ENCODE measurements at regions not wholly inside any gene's neighbourhood (a gene's known extent, or its start where the extent isn't known, plus 50 kb on each side); places are given as distances from the start of the nearest gene placed in this dataset.
A peak's percentile ranks its signal among the peaks of the same experiment; 100 is the strongest.
"Not testable (repeated sequence)": the region's sequence is repeated elsewhere in the genome, so short reads cannot be mapped to it uniquely, and the experiment has no call there.

DNA sequence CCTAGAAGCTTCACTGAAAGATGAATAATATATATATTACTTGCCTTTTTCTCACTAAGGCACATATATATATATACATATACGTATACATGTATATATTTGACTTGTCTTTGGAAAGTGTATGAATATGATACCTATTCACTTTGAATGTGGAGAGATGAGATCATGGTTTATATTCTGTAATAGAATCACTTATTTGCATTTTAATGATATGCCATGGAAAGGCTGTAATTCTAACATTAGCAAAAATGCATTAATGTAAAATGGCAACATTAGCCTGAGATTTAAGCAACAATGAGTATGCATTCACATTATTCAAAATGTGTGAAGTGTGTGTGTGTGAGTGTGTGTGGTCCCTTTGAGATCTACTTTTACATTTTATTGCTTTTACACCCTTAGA is 54.5 kb upstream of the PRKD1 start:
- DNase-seq = no peak

DNA sequence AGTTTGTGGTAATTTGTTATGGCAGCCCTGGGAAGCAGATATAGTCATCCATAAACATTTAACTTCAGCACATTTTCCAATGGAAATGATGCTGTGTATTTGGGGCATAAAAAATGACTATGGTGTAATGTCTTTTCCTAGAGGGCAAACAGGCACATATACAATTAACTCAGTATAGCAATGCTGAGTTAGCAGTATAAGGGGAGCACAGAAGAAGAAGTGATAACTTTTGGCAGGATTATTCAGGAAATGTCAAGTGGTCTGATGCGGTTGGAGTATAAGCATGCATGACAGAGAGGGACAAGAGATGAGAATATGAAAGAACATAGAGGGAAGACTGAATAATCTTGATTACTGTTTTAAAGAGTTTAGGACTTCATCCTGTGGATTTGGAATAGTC is 55.3 kb upstream of the PRKD1 start:
- DNase-seq = no peak

DNA sequence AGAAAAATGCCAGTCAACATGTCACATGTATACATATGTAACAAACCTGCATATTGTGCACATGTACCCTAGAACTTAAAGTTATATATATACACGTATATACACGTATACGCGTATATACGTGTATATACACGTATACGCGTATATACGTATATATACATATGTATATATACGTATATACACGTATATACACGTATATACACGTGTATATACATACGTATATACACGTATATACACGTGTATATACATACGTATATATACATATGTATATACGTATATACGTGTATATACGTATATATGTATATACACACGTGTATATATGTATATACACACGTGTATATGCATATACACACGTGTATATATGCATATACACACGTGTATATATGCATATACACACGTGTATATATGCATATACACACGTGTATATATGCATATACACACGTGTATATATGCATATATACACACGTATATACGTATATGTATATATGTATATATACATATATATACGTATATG is 62.8 kb upstream of the PRKD1 start:
- DNase-seq = not testable (repeated sequence)

DNA sequence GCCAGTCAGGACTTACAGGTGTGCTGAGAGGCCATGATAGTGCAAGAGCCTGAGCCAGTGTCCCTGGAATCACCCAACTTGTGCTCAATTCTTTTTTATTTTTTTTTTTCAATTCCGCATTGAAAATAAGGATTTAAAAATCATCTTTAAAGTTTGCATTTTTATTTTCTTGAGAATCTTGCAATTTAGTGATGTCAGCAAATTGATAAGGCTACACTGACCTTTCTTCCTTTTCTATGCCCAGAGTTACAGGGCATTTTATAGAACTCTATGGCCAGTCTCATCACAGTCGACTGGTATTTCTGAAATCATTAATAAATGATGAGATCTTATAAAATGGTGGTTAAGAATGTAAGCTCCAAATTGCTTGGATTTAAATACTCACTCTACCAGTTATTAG is 63.3 kb upstream of the PRKD1 start:
- no peak for DNase-seq

DNA sequence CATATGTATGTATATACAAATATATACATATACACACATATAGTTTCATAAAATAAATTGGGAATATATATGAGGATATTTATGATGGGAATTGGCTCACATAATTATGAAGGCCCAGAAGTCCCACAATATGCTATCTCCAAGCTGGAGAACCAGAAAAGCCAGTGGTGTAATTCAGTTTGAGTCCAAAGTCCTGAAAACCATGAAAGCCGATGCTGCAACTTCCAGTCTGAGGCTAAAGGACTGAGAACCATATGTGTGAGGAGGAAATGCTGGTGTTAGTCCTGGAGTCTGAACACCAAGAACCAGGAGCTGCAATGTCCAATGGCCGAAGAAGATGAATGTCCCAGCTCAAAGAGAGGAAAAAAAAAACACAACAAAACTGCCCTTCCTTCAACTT is 65.5 kb upstream of the PRKD1 start:
- no peak for DNase-seq

DNA sequence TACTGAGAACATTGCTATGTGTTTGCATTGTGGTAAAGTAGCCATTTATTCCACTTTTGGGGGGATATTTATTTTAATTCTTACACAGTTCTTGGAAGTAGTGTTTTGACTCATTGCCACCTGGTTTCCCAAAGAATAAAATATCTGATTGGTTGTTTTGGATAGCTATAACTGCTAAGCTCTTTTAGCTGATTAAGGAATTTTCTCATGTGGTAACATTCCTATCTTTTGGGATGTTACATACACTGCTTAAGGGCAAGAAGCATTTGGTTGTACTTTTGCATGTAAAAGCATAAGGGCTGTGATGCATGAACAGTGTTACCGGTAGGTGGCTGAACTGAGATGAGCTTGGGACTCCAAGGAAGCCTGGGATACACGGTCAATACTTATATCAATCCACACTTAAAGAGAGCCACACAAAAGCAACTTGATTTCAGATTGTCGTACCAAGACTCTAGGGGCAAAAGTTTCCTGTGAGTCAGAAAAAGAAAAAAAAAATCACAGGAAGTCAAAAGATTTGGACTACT is 71.4 kb upstream of the PRKD1 start:
- DNase-seq = no peak

DNA sequence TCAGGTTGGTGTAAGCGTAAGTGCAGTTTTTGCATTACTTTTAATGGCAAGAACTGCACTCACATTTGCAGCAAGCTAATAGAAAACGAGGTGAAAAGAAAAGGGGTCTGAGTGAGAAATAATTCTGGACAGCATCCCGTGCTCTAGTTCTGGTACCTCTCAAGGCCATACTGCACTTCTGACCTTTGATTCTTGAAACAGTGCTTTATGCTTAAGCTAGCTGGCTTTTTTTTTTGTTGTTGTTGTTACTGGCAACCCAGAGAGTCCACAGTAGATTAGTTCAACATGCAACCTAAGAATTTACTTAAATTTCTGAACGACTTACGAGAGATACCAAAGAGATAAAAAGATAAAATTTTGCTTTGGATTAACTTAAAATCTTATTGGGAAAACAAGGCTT is 75.2 kb upstream of the PRKD1 start:
- DNase-seq = no peak

DNA sequence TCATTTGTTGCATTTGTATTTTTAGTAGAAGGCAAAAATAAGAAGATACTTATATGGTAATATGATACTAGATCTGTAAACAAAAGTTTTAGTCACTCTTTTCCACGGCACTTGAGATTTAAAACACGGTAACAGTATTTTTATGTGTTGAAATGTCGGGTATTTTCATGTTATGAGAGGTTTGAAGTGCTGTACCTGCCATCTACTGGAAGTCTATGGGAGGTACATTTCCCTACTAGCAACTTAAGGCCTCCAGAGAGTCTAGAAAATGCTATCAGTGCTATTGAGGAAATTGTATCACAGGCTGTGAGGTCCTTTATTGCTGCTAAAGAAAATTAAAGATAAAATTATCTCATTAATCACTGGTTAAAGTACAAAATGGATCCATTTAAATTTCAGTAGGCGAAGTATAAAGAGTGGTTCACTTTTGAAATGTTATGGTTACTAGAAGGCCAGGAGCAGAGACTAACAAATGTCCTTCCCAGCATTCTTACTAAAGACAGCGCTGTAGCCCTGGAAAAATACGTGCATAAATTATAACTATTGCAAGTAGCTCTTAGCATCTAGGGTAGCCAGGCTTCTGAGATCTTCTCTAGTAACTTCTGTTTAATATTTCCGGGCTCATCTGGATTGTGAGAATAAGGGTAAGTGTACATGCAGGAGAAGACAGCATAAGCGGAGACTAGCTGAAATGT is 77.6 kb upstream of the PRKD1 start:
- peak; percentile 77 for DNase-seq

DNA sequence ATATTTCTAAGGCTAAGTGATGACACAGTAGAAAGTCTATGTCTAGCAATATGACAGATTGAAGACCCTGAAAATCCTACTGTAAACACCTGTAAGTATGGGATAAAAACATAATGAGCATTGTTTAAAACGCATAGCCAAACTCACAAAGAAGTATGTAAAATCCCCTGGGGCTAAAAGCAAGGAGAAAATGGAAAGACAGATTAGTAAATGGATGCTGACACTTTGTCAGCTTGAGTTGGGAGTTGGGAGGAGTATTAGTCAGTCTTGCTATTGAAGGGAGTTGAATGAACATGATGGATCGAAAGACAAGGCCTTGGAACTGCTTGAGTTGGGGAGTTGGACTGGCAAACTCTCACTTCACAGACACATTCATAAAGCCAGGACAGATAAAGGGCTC is 79.0 kb upstream of the PRKD1 start:
- DNase-seq = no peak

DNA sequence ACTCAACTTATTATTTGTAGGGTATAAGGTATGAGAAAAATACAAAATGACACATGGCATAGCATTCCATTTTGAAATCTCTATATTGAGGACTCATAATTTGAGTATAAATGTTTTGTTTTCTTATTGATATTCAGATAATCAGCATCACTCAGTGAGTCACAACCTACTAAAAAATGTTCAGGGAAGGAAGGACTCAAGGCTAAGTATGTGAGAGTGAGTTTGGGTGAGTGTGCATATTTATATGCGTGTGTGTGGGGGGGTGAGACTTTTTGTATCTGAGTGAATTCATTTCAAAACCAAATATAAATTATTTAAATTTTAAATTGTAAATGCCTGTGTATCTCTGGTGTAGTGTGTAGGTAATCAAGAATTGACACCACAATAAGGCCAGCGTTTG is 87.8 kb upstream of the PRKD1 start:
- no peak for DNase-seq

DNA sequence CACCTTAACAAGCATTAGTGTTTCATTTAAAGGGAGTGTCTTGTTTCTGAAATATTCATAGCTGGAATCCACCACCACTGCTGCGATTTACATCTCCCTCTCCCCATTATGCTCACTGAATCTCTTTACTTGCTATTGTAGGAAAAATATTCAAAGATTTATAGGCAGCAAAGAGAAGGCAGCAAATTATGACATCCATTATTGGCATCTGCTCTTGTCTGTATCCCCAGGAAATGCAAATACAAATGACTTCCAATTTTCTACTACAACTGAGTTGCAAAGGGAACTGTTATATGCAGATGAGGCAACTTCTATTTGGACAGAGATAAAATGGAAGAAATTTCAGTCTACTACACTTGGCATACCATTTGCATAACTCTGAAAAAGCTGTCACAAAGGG is 88.4 kb upstream of the PRKD1 start:
- DNase-seq = no peak

DNA sequence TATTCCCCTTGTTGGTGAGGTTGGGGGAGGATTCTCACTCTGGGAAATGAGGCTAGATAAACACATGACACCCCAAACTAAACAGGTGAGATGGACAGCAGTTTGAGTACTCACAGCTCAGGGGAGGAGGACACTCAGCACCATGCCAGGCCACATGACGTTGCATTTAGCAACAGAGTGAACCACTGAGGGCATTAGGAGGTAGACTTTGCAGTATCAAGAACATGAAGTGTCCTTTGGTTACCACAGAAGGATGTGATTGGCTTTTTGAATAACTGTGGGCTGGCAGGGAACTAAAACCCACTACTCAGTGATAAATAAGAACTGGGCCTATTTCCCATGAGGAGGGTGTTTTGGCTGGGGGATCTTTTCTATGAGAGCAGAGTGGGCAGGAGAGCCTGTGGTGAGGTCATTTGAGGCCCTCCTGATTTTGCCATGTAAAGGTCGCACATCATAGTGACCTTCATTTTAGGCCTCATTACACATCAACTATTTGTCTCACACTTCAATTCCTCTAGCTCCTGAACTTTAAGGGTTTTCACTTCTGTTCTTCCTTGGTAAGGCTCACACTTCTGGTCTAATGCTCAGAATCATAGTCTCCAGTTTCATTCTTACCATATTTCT is 89.8 kb upstream of the PRKD1 start:
- no peak for DNase-seq

DNA sequence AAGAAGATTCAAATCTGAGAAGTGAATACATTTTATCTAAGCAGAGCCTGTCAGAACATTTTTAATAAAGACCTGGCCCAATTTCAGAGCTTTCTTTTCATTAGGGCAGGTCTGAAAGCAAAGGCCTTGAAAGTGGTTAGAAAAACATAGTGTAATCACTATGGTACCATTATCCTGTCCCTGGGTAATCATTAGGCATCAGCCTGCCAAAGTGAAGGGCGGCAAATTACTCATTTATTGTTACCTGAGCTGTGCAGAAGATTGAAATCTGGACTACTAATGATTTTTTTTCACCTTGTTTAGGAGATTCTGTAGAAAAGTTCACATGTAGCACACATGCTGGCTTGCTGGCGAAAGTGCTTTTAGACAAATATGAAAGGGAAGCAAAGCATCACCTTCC is 92.6 kb upstream of the PRKD1 start:
- peak; percentile 54 for DNase-seq

DNA sequence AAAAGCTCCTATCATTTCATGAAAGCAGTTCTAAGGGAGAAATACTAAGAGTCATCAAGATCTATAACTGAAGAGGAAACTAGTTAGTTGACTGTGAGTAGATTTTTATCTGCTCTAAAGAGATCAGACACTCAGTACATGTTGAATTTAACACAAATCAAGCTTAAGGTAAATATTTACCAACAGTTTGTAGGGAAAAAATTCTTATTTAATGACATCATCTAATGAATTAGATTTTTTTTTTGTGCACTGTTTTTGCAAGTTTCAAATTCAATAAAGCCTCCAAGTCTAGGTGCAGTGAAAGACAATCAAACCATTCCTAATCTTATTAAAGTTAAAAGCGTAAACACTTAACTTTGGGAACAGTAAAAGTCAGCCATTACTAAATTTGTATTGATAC is 93.0 kb upstream of the PRKD1 start:
- DNase-seq = no peak

DNA sequence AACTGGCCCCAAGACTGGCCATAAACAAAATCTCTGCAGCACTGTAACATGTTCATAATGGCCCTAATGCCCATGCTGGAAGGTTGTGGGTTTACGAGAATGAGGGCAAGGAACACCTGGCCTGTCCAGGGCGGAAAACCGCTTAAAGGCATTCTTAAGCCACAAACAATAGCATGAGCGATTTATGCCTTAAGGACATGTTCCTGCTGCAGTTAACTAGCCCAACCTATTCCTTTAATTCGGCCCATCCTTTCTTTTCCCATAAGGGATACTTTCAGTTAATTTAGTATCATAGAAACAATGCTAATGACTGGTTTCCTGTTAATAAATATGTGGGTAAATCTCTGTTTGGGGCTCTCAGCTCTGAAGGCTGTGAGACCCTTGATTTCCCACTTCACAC is 95.7 kb upstream of the PRKD1 start:
- not testable (repeated sequence) for DNase-seq

DNA sequence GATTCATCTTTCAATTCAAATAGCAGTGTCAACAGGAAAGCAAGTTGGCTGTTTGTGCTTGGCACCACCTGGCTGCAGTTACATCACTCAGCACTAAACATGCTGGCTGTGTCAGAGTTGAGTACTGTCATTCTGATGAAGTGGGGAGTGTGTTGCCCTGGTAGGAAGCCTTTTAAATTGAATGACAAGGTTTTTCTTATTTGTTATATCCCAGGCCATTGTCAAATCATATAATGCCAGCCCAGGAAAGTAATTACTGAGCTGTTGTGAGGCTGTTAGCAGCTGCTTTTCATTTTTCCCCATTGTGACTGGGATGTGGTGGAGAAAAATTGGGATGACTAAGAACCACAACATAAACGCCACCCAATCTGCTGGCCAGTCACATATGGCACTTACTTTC is 106.5 kb upstream of the PRKD1 start:
- DNase-seq = peak; percentile 71

DNA sequence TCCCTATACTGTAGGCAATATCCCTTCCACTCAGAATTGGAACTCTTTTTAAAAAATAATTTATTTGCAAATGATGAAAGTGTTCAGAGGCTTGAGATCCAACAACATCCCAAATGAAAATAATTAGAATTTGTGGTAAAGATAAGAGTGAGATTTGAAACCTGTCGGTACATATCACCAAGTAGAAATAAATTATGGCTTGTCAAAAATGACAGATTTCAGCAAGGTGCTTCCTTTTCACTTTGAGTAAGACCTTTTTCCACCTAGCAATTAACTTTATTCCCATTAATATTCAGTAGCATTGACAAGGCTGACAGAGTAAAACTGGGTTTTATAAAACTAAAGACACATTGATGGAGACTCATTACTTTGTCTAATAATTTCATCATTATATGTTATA is 107.7 kb upstream of the PRKD1 start:
- DNase-seq = no peak

DNA sequence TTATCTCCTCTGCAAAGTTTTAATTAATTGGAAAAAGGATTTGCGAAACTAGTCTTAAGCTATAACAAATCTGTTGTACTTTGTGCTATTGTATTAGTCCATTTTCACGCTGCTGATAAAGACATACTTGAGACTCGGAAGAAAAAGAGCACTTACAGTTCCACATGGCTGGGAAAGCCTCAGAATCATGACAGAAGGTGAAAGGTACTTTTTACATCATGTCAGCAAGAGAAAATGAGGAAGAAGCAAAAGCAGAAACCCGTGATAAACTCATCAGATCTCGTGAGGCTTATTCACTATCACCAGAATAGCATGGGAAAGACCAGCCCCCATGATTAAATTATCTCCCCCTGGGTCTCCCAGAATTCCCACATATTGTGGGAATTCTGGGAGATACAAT is 118.1 kb upstream of the PRKD1 start:
- DNase-seq = no peak

DNA sequence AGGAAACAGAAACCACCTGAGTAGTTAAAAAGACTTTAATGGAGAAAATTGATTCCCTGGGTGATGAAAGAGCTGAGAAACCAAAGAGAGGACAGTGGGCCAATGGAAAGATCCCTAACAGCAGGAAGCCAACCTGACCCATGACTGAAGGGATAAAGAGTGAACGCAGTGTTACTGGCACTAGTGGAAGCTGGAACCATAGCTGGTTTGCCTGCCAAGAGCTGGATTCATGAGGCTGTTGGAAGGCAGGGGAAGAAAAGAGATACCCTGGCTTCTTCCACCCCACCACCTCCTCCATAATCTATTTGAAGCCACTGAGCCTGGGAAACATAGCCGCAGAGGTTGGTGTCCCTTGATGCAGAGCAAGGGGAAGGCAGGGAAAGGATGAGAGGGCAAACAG is 125.5 kb upstream of the PRKD1 start:
- no peak for DNase-seq

DNA sequence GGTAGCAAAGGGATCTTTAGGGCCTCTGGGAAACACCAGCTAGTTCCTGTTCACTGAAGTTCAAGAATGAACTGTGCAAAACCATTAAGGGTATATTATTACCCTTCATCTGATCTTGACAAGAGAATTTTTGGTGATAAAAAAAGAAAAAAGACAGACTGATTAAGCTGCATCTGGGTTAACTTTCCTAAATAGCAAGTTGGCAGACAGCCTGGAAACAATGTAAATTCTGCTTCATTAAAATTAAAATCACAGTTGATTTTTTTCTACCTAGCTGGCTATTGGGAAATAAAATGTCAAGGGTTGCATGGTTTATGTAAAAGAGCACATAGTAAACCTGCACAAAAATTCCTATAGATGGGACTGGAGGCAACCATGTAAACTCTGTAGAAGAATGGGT is 126.6 kb upstream of the PRKD1 start:
- no peak for DNase-seq

DNA sequence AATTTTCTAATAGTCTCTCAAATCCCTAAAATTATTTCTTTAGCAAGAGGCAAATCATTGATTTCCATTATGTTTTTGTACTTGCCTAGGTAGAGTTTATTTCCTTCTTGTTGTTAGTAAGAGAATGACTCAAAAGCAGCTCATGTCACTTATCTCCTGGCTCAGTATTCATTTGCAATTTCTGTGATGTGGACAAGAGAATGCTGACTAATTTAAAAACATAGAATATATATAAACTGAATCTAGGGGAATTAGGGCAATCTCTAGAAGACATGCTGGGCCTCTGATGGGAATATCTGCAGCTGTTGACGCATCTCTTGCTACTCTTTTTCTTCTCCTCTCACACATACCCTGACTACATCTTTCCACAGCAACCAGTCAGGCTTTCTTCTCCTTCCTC is 130.8 kb upstream of the PRKD1 start:
- no peak for DNase-seq

DNA sequence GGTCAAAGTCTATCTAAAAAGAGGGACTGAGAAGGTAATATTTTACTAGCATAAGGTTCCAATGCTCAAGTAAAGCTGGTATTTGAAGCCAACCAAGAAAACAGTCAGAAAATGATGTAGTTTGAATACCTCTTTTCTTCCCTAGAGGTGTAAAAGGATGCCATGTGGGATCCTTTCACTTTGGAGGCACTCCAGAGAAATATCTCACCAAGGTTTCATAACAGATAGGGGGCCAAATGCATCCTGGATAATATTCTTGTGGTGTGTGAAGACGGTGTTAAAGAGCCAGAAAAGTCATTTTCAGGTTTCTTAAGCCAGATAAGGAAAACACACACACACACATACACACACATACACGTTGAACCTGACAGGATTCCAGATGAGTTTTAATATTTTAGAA is 136.1 kb upstream of the PRKD1 start:
- no peak for DNase-seq

DNA sequence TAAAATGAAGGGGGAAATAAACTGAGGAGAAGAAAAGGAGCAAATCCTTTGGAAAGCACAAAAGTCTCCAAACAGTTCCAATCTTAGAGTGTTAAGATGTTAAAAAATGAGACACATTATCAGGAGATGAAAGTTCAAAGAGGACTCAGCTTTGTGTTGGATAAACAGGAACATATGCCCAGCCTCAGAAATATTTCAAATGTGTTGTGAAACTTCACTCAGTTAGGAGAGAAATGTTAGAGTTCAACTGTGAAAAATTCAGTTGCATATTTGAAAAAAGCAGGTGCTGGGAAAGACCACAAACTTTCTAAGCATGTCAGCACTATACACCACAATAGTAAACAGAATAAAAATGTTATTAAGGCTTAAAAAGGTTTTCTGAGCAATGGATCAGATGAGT is 136.8 kb upstream of the PRKD1 start:
- DNase-seq = no peak

DNA sequence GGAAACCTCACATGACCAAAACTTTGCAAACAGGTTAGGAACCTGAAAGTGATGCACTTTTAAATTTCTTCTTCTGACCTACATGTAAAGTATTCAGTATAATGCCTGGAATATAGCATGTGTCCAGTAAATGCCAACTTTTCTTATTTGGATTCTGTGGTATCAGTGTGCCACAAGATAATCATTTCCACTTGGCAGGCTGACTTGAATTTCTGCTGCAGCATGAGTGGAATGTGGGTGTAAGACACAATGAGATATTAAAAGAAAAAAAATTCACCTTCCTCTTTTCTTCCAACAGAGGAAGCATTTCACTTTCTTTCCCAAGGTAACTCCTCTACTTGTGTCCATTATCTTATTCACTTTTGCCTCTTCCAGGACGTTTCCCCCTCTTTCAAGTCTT is 141.9 kb upstream of the PRKD1 start:
- DNase-seq = no peak

DNA sequence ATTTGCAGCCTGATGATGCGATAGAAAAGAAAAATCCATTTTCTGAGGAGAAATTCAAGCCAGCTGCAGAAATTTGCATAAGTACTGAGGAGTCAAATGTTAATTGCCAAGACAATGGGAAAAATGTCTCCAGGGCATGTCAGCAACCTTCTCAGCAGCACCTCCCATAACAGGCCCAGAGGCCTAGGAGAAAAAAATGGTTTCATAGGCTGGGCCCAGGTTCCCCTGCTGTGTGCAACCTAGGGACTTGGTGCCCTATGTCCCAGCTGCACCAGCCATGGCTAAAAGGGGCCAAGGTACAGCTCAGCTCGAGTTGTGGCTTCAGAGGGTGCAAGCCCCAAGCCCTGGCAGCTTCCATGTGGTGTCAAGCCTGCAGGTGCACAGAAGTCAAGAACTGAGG is 144.8 kb upstream of the PRKD1 start:
- DNase-seq = not testable (repeated sequence)

Data from NCI-H1092 treated with DMSO at 0.1 percent for 48 hours (cell line).